ENCODE measurements at regions not wholly inside any gene's neighbourhood (a gene's known extent, or its start where the extent isn't known, plus 50 kb on each side); places are given as distances from the start of the nearest gene placed in this dataset.

GRCh38 chr7:34449765-34450164 lies 208.3 kb upstream of the NPSR1 start:
- H3K27ac Mint-ChIP-seq = no peak overlapping the region
- no peak overlapping the region for H3K4me3 Mint-ChIP-seq
- no peaks in the 10 kb centered on the region for H3K4me1 Mint-ChIP-seq
- ATAC-seq = no peak
- no peak for DNase-seq
- H3K36me3 Mint-ChIP-seq (ENCODE audit: low read depth) = no peaks in the 10 kb centered on the region
- no peaks in the 10 kb centered on the region for H3K27me3 Mint-ChIP-seq
- H3K9me3 ChIP-seq (ENCODE audit: control insufficient read depth, low read length, poor library complexity, severe bottlenecking) = no peaks in the 10 kb centered on the region

DNA sequence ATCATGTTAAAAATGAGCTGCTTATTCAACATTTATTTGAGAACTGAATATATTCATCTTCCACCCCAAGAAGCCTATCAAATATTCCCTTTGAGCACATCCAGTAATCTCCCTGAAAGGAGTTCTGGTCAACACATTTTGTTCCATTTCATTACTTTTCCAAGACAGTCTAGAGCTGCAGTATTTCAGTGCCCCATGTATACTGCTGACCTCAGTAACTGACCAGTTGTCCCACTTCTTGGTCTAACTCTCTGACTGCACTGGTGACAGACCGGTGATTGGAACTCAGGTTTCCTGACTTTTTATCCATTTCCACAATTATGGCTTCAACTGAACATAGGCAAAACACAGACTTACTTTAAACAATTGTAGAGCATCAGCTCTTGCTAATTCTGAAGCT lies 206.8 kb upstream of the NPSR1 start:
- no peaks in the 10 kb centered on the region for H3K4me1 Mint-ChIP-seq
- no peak overlapping the region for H3K27ac Mint-ChIP-seq
- no peak for ATAC-seq
- no peaks in the 10 kb centered on the region for H3K9me3 ChIP-seq (ENCODE audit: control insufficient read depth, low read length, poor library complexity, severe bottlenecking)
- no peak for DNase-seq
- no peaks in the 10 kb centered on the region for H3K36me3 Mint-ChIP-seq (ENCODE audit: low read depth)
- H3K4me3 Mint-ChIP-seq = no peak overlapping the region
- no peaks in the 10 kb centered on the region for H3K27me3 Mint-ChIP-seq

DNA sequence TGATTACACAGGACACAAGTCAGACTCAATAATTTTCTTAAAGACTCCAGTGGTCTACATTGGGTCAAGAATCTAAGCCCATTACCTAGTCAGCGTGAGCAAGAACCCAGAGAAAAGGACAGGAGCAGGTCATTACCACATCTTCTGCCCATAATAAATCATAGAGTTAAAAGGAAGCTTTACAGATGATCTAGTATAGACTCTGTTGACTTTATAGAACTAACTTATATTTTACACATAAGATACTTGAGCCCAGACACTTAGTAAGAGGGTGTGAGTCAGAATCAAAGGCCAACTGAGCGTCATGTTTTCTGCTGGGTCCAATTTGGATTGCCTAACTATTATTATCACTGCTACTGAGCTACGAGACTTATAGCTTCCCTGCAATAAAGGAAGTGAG lies 206.1 kb upstream of the NPSR1 start:
- ATAC-seq (no peak), DNase-seq (no peak)
- Mint-ChIP-seq H3K36me3 (ENCODE audit: low read depth) (no peaks in the 10 kb centered on the region), H3K27me3 (no peaks in the 10 kb centered on the region), H3K27ac (no peak overlapping the region), H3K4me3 (no peak overlapping the region), H3K4me1 (no peaks in the 10 kb centered on the region)
- H3K9me3 ChIP-seq (ENCODE audit: control insufficient read depth, low read length, poor library complexity, severe bottlenecking) = no peaks in the 10 kb centered on the region

DNA sequence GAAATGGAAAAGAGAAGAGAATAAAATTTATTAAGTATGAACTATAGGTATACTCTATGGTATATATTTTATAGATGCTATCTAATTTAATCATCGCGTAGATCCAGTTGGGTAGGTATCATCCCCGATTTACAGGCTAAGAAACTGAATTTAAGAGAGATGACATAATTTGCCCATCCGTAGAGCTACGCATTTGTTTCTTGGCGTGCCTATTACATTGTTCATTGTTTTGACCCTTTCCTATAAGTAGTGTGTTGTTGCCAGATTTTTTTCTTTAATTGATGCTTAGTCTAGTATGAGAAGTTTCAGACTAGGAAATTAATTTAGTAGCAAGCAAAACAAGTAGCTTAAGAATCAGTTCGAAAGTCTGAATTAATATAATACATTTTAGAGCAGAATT lies 205.7 kb upstream of the NPSR1 start:
- no peaks in the 10 kb centered on the region for H3K36me3 Mint-ChIP-seq (ENCODE audit: low read depth)
- H3K4me1 Mint-ChIP-seq = no peaks in the 10 kb centered on the region
- no peak for ATAC-seq
- H3K27ac Mint-ChIP-seq = no peak overlapping the region
- H3K27me3 Mint-ChIP-seq = no peaks in the 10 kb centered on the region
- no peak for DNase-seq
- no peak overlapping the region for H3K4me3 Mint-ChIP-seq
- H3K9me3 ChIP-seq (ENCODE audit: control insufficient read depth, low read length, poor library complexity, severe bottlenecking) = no peaks in the 10 kb centered on the region

GRCh38 chr7:34453150-34453549 lies 204.9 kb upstream of the NPSR1 start:
- H3K4me1 Mint-ChIP-seq = no peaks in the 10 kb centered on the region
- H3K9me3 ChIP-seq (ENCODE audit: control insufficient read depth, low read length, poor library complexity, severe bottlenecking) = no peaks in the 10 kb centered on the region
- H3K4me3 Mint-ChIP-seq = no peak overlapping the region
- ATAC-seq (no peak), DNase-seq (no peak)
- no peaks in the 10 kb centered on the region for H3K36me3 Mint-ChIP-seq (ENCODE audit: low read depth)
- H3K27ac Mint-ChIP-seq = no peak overlapping the region
- no peaks in the 10 kb centered on the region for H3K27me3 Mint-ChIP-seq

DNA sequence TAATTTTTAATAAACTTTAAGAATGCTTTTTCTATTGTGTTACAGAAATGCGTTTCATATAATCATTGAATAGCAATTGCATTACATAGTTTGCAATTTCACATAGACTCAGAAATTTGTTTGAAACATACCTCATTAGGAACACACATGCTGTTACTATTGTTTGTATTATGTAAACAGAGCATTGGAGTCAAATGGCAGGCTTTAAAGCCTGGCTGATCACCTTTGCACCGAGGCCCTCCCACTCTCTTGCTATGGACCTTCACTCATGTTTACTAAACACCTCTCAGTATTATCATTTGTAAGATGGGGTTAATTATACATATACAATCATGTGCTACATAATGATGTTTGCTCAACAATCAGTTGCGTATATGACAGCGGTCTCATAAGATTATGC lies 203.6 kb upstream of the NPSR1 start:
- Mint-ChIP-seq H3K4me1 (no peaks in the 10 kb centered on the region), H3K36me3 (ENCODE audit: low read depth) (no peaks in the 10 kb centered on the region), H3K27me3 (no peaks in the 10 kb centered on the region), H3K27ac (no peak overlapping the region), H3K4me3 (no peak overlapping the region)
- no peaks in the 10 kb centered on the region for H3K9me3 ChIP-seq (ENCODE audit: control insufficient read depth, low read length, poor library complexity, severe bottlenecking)
- ATAC-seq = no peak
- DNase-seq = no peak

GRCh38 chr7:34457329-34457728 lies 200.7 kb upstream of the NPSR1 start:
- ATAC-seq (no peak), DNase-seq (no peak)
- no peak overlapping the region for H3K4me3 Mint-ChIP-seq
- H3K36me3 Mint-ChIP-seq (ENCODE audit: low read depth) = no peaks in the 10 kb centered on the region
- H3K27ac Mint-ChIP-seq = no peak overlapping the region
- no peaks in the 10 kb centered on the region for H3K27me3 Mint-ChIP-seq
- H3K4me1 Mint-ChIP-seq = no peaks in the 10 kb centered on the region
- H3K9me3 ChIP-seq (ENCODE audit: control insufficient read depth, low read length, poor library complexity, severe bottlenecking) = no peaks in the 10 kb centered on the region

- Mint-ChIP-seq H3K36me3 (ENCODE audit: low read depth) (no peaks in the 10 kb centered on the region), H3K4me3 (no peak overlapping the region), H3K27me3 (no peaks in the 10 kb centered on the region), H3K27ac (no peak overlapping the region), H3K4me1 (no peaks in the 10 kb centered on the region)
- H3K9me3 ChIP-seq (ENCODE audit: control insufficient read depth, low read length, poor library complexity, severe bottlenecking) = no peaks in the 10 kb centered on the region
- DNase-seq (no peak), ATAC-seq (no peak)
Measured at GRCh38 chr7:34463830-34464229, 194.2 kb upstream of the NPSR1 start.

DNA sequence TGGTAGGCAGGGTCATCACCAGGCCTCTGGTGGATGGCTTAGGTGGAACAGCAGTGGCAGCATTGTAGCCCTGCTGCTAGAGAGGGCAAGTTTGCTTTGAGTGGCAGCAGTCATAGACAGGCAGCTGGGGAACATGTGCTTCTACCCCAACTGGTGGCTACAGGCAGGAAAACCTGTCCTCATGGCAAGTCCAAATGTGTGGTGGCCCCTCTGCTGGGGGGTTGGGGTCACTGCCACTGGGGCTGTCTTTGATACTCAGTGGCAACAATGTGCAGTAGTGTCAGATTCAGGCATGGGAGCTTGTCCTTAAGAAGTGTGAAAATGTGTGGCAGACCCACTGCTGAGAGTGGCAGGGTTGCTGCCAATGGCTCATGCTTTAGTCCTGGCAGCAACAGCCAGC lies 186.2 kb upstream of the NPSR1 start:
- no peaks in the 10 kb centered on the region for H3K4me1 Mint-ChIP-seq
- H3K27ac Mint-ChIP-seq = no peak overlapping the region
- no peaks in the 10 kb centered on the region for H3K36me3 Mint-ChIP-seq (ENCODE audit: low read depth)
- no peak for ATAC-seq
- H3K9me3 ChIP-seq (ENCODE audit: control insufficient read depth, low read length, poor library complexity, severe bottlenecking) = peaks cover 4% of the 10 kb centered on the region
- no peaks in the 10 kb centered on the region for H3K27me3 Mint-ChIP-seq
- DNase-seq = no peak
- H3K4me3 Mint-ChIP-seq = no peak overlapping the region

GRCh38 chr7:34486371-34486770 lies 171.6 kb upstream of the NPSR1 start:
- no peaks in the 10 kb centered on the region for H3K9me3 ChIP-seq (ENCODE audit: control insufficient read depth, low read length, poor library complexity, severe bottlenecking)
- DNase-seq (no peak), ATAC-seq (no peak)

GRCh38 chr7:34487391-34488115 lies 170.5 kb upstream of the NPSR1 start:
- Mint-ChIP-seq H3K4me3 (no peak overlapping the region), H3K4me1 (no peaks in the 10 kb centered on the region), H3K27me3 (no peaks in the 10 kb centered on the region), H3K27ac (no peak overlapping the region), H3K36me3 (ENCODE audit: low read depth) (no peaks in the 10 kb centered on the region)
- no peak for DNase-seq
- no peak for ATAC-seq
- H3K9me3 ChIP-seq (ENCODE audit: control insufficient read depth, low read length, poor library complexity, severe bottlenecking) = no peaks in the 10 kb centered on the region

More at GRCh38 chr7:34486371-34486770, 171.6 kb upstream of the NPSR1 start:
- H3K4me1 Mint-ChIP-seq = no peaks in the 10 kb centered on the region
- no peaks in the 10 kb centered on the region for H3K36me3 Mint-ChIP-seq (ENCODE audit: low read depth)
- no peak overlapping the region for H3K4me3 Mint-ChIP-seq
- H3K27ac Mint-ChIP-seq = no peak overlapping the region
- H3K27me3 Mint-ChIP-seq = no peaks in the 10 kb centered on the region

DNA sequence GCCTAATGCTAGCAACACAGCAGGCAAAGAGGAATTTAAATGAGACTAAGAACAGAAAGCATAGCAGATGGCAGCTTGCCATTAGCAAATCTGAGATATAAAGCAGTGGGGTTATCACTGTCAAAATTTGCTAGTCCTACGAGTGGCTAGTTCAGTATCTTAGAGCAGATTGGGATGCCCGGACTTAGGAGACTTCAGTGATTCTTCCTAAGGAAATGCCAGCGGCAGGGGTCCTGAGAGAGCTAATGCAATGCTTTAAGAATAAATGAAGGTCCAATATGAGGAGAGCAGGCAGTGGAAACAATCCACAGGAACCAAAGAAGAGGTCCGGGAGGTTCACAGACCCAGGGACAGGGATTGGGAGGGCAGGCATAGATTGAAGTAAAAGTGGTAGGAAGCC lies 169.3 kb upstream of the NPSR1 start:
- no peak for ATAC-seq
- H3K9me3 ChIP-seq (ENCODE audit: control insufficient read depth, low read length, poor library complexity, severe bottlenecking) = no peaks in the 10 kb centered on the region
- DNase-seq = no peak
- Mint-ChIP-seq H3K4me1 (no peaks in the 10 kb centered on the region), H3K4me3 (no peak overlapping the region), H3K27ac (no peak overlapping the region), H3K27me3 (no peaks in the 10 kb centered on the region), H3K36me3 (ENCODE audit: low read depth) (no peaks in the 10 kb centered on the region)

GRCh38 chr7:34491899-34492298 lies 166.1 kb upstream of the NPSR1 start:
- DNase-seq (no peak), ATAC-seq (no peak)
- Mint-ChIP-seq H3K27me3 (no peaks in the 10 kb centered on the region), H3K4me3 (no peak overlapping the region), H3K27ac (no peak overlapping the region), H3K4me1 (no peaks in the 10 kb centered on the region), H3K36me3 (ENCODE audit: low read depth) (no peaks in the 10 kb centered on the region)
- H3K9me3 ChIP-seq (ENCODE audit: control insufficient read depth, low read length, poor library complexity, severe bottlenecking) = no peaks in the 10 kb centered on the region

GRCh38 chr7:34493752-34494151 lies 164.3 kb upstream of the NPSR1 start:
- H3K27me3 Mint-ChIP-seq = no peaks in the 10 kb centered on the region
- ATAC-seq = no peak

More at GRCh38 chr7:34493752-34494151, 164.3 kb upstream of the NPSR1 start:
- H3K4me1 Mint-ChIP-seq = no peaks in the 10 kb centered on the region
- DNase-seq = no peak
- H3K9me3 ChIP-seq (ENCODE audit: control insufficient read depth, low read length, poor library complexity, severe bottlenecking) = no peaks in the 10 kb centered on the region
- H3K4me3 Mint-ChIP-seq = no peak overlapping the region
- H3K27ac Mint-ChIP-seq = no peak overlapping the region
- H3K36me3 Mint-ChIP-seq (ENCODE audit: low read depth) = no peaks in the 10 kb centered on the region
